ENCODE measurements at regions not wholly inside any gene's neighbourhood (a gene's known extent, or its start where the extent isn't known, plus 50 kb on each side); places are given as distances from the start of the nearest gene placed in this dataset.

DNA sequence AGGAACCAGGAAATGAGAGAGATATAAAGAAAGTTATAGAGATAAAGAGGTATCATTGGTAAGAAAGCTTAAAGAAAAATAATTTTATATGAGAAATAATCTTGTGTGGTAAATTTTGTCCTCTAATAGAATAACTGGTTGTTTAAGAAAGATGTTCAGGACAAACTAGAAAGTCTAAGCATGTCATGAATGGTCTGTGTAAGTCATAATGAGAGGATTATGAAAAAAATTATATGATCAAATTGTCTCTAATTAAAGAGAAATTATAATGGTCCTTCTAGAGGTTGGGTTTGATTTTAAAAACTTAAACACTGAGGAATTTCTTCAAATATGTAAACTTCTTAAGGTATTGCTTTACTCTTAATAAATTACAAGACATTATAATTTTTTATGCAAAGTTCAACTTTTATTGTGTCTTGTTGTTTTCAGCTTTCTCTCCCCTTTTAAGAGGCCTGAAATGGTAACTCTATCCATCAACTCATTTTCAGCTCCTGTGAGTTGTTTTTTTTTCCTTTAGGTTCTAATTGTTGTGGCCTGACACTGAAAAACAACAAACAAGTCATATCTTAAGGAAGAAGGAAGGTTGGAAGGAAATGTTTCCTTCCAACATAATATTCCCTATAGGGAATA, 88.2 kb upstream of the CNOT2 start:
- ATAC-seq: no peak
- no peak for DNase-seq

DNA sequence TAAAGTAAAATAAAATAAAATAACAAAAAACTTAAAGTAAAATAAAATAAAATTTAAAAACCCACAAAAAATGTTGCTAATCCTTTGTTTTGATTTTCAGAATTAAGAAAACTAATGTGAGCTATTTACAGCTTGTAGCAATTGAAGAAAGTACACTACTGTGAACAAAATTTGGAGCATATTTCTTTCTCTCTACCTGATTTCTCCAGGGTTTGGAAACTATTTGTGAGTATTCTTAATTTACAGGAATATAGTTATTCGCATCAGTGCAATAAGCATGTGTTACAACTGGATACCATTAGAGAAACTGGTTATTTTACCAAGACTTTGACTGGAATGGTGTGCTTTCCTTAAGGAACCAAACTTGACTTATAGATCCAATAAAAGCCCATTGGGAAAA, 86.1 kb upstream of the CNOT2 start:
- DNase-seq (no peak), ATAC-seq (no peak)

DNA sequence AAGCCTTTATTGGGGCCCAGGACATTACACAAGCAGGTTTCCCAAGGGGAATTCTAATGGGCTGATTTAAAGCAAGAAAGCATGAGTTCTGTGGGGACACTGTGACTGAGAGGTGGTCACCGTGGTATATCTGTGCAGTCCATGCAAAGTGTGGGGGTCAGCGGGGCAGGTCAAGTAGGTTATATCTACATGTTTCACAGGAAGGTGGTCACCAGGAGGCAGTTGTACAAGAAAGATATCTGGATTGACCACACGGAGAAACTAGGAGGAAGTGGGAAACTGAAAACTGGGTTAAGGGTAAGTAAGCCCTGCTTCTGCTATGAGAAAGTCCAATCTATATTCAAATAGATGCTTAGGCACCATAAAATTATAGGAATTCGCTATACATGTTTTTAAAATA, 77.8 kb upstream of the CNOT2 start:
- no peak for DNase-seq
- no peak for ATAC-seq

DNA sequence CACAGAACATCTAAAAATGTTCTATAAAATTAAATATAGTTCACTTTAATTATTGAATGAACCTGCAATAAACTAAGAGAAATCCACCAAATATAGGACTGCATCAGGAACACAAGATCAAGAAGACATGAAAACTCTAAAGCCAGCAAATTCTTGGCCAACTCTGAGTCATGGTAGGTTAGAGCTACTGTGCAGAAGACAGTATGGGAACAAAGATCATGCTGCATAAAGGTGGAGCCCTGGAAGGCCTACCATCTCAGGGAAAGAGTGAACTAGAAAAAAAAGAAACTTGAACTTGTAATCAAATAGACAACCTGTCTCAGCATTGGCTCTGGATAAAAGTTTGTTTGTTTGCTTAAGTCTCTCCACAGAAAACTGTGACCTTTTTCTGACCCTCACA, 66.9 kb upstream of the CNOT2 start:
- DNase-seq (no peak), ATAC-seq (no peak)

DNA sequence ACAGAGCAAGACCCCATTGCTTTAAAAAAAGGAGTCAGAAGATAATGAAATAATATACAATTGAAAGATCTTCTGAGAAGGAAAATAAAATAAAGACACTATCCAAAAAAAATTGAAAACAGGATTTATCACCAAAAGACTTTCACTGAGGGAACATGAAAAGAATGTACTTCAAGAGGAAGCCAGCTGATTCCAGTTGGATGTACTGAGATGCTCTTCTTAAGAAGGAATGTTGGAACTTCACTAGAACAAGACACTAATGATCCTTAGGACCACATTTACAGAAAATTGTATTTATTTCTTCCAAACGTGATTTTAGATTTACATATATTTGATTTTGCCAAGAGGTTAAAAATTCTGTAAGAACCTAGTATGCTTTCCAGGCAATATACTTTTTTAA, 65.6 kb upstream of the CNOT2 start:
- DNase-seq: no peak
- no peak for ATAC-seq

DNA sequence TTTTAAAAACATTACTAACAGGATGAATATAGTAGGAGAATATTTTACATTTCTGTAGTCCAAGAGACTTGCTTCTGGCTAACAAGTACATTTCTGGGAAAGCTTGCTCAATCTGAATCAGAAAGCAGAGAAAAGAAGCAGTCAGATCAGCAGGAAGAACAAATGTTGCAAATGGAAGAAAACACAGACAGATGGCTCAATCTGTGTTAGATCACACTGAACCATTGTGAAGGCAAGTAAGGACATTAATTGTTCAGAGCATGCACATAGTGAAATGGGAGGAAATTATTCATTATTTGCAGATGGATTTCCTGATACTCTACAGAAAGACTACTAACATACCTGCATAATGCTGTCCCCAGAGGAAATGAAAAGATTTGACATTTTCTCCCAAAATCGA, 65.2 kb upstream of the CNOT2 start:
- no peak for ATAC-seq
- no peak for DNase-seq

DNA sequence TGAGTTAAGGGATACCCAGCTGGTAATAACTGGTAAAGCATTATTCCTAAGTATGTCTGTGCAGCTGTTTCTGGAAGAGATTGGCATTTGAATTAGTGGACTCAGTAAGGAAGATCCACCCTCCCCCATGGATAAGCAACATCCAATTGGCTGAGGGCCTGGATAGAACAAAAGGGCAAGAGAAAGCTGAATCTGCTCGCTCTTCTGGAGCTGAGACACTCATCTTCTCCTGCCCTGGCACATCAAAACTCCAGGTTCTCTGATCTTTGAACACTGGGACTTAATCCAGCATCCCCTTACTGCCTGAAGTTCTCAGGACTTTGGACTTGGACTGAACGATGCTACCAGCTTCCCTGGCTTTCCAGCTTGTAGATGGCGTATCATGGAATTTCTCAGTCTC, 63.1 kb upstream of the CNOT2 start:
- DNase-seq: no peak
- no peak for ATAC-seq

DNA sequence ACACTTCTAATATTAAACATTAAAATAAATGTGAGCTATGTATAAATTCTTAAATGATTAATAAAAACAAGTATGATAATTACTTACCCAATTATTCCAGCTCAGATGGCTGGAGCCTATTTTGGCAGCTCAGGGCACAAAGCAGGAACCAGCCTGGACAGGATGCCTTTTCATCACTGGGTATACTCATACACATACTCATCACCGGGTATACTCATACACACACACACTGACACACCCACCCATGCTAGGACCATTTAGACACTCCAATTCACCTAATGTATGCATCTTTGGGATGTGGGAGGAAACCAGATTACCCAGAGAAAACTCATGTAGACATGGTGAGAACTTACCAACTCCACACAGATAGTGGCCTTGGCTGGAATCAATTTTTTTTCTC, 57.9 kb upstream of the CNOT2 start:
- ATAC-seq (no peak), DNase-seq (no peak)

DNA sequence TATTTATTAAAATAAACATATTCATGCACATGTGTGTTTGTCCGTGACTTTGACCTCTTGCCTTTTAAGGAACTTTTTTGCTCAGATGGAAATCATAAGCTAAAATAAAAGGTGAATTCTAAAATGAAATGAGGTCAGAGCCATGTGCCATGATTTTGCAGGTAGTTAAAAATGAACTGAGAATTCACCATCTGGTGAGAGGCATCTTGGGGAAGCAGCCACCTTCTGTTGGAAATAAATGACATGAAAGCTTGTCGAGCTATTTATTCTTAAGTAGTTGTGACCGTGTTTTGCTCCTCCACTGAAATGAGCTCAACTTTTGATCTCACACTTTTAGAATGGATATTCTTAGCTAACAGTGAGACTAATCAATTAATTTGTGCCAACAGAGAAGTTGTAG, 56.8 kb upstream of the CNOT2 start:
- ATAC-seq: no peak
- no peak for DNase-seq

DNA sequence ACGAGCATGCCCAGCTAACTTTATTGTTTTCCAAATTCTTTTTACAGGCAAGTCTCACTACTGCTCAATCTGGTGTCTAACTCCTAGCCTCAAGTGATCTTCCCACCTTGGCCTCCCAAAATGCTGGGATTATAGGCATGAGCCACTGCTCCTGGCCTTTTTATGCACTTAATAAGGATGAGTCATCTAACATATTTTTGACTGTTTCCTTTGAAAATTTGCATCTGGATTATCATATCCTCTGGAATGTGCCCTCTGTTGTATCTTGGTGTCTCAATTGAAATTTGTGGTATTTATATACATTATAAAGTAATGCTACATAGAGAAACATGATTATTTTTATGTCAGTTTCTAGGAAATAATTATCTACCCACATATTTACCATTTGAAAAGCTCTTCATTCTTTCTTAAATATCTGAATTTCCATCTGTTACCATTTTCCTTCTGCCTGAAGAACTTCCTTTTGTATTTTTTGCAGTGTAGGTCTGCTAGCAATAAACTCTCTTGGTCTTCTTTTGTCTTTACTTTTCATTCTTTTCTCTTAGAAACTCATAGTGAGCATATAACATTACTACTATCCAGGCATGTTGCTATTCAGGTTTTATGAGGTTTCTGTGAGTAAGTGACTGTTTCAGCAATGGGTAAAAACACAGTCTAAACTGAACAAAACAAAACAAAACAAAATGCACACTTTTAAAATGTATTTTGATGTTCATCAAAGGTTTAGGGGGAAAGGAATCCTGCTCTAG, 52.8 kb upstream of the CNOT2 start:
- DNase-seq: no peak
- no peak for ATAC-seq
